ENCODE measurements at regions not wholly inside any gene's neighbourhood (a gene's known extent, or its start where the extent isn't known, plus 50 kb on each side); places are given as distances from the start of the nearest gene placed in this dataset.

DNA sequence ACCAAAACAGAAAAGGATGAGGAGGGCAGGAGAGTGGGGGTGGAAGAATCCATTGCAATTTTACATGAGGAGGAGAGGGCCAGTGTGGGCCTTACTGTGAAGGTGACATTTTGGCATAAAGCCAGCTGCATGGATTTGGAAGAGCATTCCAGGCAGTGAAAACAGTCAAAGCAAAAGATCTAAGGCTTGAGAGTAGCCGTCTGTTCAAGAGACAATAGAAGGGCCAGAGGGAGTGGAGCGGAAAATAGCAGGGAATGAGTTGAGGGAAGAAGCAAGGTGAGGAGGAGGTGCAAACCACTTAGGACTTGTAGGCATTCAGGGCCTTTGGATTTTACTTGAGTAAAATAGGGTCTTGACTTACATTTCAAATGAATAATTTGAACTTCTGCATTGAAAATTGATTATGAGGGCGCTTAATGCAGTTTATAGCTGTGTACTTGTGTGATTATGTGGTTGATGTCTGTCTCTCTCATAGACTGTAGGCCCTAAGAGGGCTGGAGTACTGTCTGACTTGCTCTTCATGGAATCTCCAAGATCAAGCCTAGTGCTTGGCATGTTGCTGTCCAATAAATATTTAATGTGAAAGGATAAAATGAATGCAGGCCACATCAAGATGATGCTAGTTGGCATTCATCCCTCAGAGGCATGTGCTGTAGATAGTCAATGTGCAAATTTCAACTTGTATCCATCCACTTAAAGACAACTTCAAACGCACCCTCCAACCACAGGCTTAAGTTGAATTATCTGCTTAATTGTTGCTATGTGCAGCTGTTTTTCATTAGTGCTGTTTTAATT is 772.1 kb upstream of the RBFOX1 start:
- no peak for TF ChIP-seq MAFK (IDR thresholded peaks at IDR 0.05; ENCODE audit: low read depth, low read length)
- TF ChIP-seq RFX5 (IDR thresholded peaks at IDR 0.05; ENCODE audit: low read depth, low read length) = no peak
